T-helper 2 cell treated with Interferon-gamma antibody and Interleukin-4, amounts not matched to agents 5 μg/mL and 100 μg/mL, for 36 hours (primary cell): ENCODE measurements at regions not wholly inside any gene's neighbourhood (a gene's known extent, or its start where the extent isn't known, plus 50 kb on each side); places are given as distances from the start of the nearest gene placed in this dataset.

Experiments used
- DNase-seq: peaks from one replicate; pipeline ENCODE4 v3.0.0; 2021; ENCODE audit warnings: low spot score
- H3K27ac Mint-ChIP-seq: one replicate; pipeline ENCODE4 v1.8.0; 2021; ENCODE audit warnings: mild to moderate bottlenecking, mixed read lengths
- H3K27me3 Mint-ChIP-seq: one replicate; pipeline ENCODE4 v1.8.0; 2021; ENCODE audit warnings: low read depth, mixed read lengths
- H3K36me3 Mint-ChIP-seq: one replicate; pipeline ENCODE4 v1.8.0; 2021; ENCODE audit warnings: low read depth, mixed read lengths
- H3K4me1 Mint-ChIP-seq: one replicate; pipeline ENCODE4 v1.8.0; 2021; ENCODE audit warnings: low read depth, mixed read lengths
- H3K4me3 Mint-ChIP-seq: one replicate; pipeline ENCODE4 v1.8.0; 2022; ENCODE audit warnings: mild to moderate bottlenecking, moderate library complexity, mixed read lengths
- H3K9me3 Mint-ChIP-seq: one replicate; pipeline ENCODE4 v1.8.0; 2021; ENCODE audit warnings: mixed read lengths

GRCh38 chr6:15995493-15995892 is 133.4 kb upstream of the MYLIP start:
- H3K4me3 Mint-ChIP-seq: no peak overlapping the region
- peaks cover 9% of the 10 kb centered on the region for H3K4me1 Mint-ChIP-seq
- no peaks in the 10 kb centered on the region for H3K36me3 Mint-ChIP-seq
- no peaks in the 10 kb centered on the region for H3K9me3 Mint-ChIP-seq
- no peak for DNase-seq
- H3K27ac Mint-ChIP-seq: no peak overlapping the region
- no peaks in the 10 kb centered on the region for H3K27me3 Mint-ChIP-seq

DNA sequence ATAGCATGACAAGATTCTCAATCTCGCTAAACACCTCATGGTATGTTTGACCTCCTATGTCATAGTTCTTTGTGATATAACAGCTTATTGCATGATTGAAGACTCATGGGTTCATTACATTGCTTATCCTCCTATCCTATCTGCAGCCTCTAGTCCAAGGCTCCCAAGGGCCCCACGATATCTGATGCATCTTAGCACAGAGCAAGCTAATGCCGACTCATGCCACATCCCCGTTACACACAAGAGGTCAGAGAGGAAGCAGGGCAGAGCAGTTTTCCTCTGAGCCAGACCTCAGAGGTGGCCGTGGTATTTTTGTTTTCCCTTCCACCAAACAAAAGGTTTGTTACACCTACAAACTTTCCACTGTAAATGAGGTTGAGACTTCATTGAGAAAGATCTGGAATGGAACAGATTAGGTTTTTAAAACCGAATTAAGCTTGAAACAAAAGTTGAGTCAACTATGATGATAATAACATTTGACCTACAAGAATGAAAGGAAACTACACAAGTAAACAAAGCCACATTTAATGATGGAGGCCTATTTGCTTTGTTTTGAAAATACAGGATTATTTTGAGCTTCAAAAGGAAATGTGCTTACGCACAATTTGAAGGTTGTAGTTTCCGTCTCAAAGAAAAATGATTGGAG is 133.9 kb upstream of the MYLIP start:
- Mint-ChIP-seq H3K36me3 (no peaks in the 10 kb centered on the region), H3K4me3 (peak overlapping the region; percentile 10), H3K4me1 (peaks cover 10% of the 10 kb centered on the region), H3K27ac (no peak overlapping the region), H3K9me3 (no peaks in the 10 kb centered on the region), H3K27me3 (no peaks in the 10 kb centered on the region)
- peak; percentile 54 for DNase-seq

DNA sequence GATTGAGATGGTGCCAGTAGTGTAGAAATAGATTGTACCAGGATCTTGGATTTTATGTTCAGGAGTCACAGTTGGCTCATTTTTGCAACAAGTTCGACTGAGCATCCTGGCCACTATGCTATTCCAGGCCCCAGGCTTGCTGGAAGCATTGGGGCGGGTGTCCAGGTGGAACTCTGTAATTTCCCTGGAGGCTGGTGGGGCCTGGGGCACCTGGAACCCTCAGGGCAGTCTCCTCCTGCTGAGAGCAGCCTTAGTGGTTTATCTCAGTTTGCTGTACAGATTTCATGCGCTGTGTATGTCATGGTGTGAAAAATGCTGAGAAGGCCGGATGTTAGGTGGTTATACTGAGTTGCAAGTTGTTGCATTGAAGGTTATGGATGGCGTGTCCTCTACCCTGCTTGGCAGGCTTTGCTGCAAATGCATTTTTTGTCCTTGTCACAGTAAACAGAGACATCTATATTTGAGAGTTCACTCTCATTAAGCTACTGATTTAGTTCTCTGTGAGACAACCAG is 135.1 kb upstream of the MYLIP start:
- peaks cover 16% of the 10 kb centered on the region for H3K4me1 Mint-ChIP-seq
- no peaks in the 10 kb centered on the region for H3K9me3 Mint-ChIP-seq
- DNase-seq: no peak
- no peaks in the 10 kb centered on the region for H3K27me3 Mint-ChIP-seq
- H3K27ac Mint-ChIP-seq: no peak overlapping the region
- H3K36me3 Mint-ChIP-seq: peaks cover 1% of the 10 kb centered on the region
- H3K4me3 Mint-ChIP-seq: no peak overlapping the region

DNA sequence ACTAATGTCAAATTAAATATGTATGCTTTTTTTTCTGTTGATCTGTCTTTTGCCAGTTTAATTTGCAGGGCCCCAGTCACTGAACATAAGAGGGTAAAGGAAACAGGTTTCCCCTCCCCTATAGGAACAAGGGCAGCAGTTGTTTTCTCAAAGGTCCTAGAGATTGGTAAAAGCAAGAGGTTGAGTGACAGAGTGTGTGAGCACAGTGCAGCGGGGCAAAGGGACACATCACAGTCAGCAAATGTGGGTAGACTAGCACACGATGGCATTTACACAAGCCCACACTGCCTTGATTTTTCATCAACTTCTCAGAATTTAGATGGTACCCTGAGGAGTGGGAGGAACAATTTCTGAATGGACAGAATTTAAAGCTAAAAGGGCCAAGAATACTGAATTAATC is 138.7 kb upstream of the MYLIP start:
- no peak overlapping the region for H3K4me3 Mint-ChIP-seq
- DNase-seq: peak; percentile 46
- H3K27me3 Mint-ChIP-seq: no peaks in the 10 kb centered on the region
- H3K9me3 Mint-ChIP-seq: no peaks in the 10 kb centered on the region
- H3K36me3 Mint-ChIP-seq: peaks cover 1% of the 10 kb centered on the region
- H3K4me1 Mint-ChIP-seq: peaks cover 21% of the 10 kb centered on the region
- H3K27ac Mint-ChIP-seq: no peak overlapping the region

DNA sequence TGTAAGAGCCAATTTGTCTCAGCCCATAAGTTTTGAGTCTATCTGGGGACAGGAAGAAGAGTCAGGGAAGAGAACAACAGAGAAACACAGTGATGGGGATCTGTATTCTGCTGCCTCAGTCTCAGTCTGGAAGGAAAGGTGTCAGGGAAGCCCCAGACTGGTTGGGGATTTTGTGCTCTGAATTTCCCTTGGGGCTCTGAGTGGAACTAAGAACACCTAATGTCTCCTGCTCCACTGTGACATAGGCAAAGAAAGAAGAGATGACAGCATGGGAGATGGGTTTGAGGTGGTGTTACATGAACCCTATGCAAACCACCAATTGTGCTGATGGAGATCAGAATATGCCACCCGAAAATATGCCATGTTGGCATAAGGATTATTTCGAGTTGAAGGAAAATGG is 139.5 kb upstream of the MYLIP start:
- Mint-ChIP-seq H3K27ac (no peak overlapping the region), H3K4me1 (peaks cover 17% of the 10 kb centered on the region), H3K4me3 (no peak overlapping the region), H3K9me3 (no peaks in the 10 kb centered on the region), H3K36me3 (peaks cover 1% of the 10 kb centered on the region), H3K27me3 (no peaks in the 10 kb centered on the region)
- peak; percentile 28 for DNase-seq

DNA sequence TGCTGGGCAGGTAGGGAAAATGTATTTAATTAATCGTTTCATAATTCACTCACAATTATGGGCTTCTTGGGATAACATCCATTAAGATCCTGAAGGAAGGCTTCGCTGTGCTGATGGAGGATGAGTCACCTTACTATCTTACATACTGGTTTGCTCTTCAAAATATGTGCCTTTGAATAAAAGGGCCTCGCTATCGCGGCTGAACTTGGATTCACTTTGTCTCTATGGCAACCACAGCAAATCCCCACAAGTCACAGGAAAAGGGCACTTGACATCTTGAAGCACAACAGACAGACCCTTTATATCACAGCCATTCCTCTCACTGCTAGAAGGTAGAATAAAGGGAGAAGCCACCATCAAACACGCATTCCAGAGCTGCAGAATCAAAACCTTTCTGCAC is 141.3 kb upstream of the MYLIP start:
- Mint-ChIP-seq H3K9me3 (peaks cover 3% of the 10 kb centered on the region), H3K4me3 (no peak overlapping the region), H3K27ac (no peak overlapping the region)

DNA sequence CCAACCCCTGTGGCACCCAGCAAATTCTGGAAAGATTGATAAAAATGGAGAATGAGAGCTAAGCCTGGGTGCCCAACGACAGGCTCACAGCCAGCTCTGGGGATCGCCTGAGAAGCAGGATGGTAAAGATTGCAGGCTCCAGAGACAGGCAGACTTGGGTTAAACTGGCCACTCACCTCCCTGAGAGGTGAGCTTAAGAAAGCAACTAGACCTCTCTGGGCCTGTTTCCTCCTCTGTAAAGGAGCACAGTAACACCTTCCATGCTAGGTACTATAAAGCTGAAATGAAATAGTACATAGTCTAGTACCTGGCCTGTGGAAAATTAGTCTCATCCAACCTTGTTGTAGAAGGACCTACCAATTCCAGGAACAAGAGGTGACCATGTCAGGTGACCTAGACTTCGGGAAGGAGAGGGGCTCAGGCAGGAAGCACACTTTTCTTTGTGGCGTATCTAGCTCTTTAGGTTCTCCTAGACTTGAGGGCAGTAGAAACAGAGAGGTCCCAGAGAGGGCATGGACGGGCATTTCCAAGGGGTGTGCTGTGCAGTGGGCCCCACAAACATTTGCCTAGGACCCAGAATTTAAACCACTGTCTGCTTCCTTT is 142.8 kb upstream of the MYLIP start:
- H3K4me1 Mint-ChIP-seq: peaks cover 17% of the 10 kb centered on the region
- H3K4me3 Mint-ChIP-seq: no peak overlapping the region
- H3K27ac Mint-ChIP-seq: no peak overlapping the region
- no peak for DNase-seq
- H3K27me3 Mint-ChIP-seq: no peaks in the 10 kb centered on the region
- peaks cover 4% of the 10 kb centered on the region for H3K9me3 Mint-ChIP-seq
- peaks cover 1% of the 10 kb centered on the region for H3K36me3 Mint-ChIP-seq

More for the DNA sequence above, 141.3 kb upstream of the MYLIP start:
- H3K36me3 Mint-ChIP-seq: peaks cover 1% of the 10 kb centered on the region
- no peaks in the 10 kb centered on the region for H3K27me3 Mint-ChIP-seq
- no peak for DNase-seq
- peaks cover 17% of the 10 kb centered on the region for H3K4me1 Mint-ChIP-seq

DNA sequence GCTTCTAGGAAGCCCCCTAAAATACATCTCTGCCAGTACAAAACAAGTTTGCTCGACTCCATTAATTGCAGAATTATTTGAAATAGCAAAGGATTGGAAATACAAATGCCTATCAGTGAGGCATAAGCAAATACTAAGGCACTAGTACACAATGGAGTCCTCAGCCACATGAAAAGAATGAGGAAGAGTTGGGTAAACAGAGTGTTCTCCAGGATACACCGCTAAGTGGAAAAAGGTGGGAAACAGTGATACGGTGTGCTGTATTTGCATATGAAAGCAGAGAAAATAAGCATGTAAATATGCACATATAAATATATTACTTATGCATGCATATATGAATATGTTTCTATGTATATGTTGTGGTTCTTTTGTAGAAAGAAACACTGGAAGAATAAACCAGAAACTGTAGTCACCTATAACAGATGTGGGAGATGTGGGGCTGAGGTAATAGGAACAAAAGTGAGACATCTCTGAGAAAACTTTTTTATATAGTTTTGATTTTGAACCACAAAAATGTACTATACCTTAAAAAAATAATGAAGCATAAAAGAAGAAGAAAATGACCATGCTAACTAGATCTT is 143.4 kb upstream of the MYLIP start:
- Mint-ChIP-seq H3K36me3 (peaks cover 1% of the 10 kb centered on the region), H3K9me3 (peaks cover 4% of the 10 kb centered on the region), H3K27ac (no peak overlapping the region), H3K4me3 (no peak overlapping the region), H3K27me3 (no peaks in the 10 kb centered on the region), H3K4me1 (peaks cover 17% of the 10 kb centered on the region)
- DNase-seq: no peak

DNA sequence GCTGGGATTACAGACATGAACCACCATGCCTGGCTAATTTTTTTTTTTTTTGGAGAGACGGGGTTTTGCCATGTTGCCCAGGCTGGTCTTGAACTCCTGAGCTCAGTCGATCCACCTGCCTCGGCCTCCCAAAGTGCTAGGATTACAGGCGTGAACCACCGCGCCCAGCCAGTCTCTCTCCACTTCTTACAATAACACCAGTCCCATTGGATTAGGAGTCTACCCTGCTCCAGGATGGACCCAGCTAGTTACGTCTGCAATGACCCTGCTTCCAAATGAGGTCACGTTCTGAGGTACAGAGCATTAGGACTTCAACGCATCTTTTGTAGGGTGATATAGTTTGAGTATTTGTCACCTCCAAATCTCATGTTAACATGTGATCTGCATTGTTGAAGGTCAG is 146.9 kb upstream of the MYLIP start:
- H3K4me3 Mint-ChIP-seq: no peak overlapping the region
- H3K27ac Mint-ChIP-seq: no peak overlapping the region
- no peaks in the 10 kb centered on the region for H3K36me3 Mint-ChIP-seq
- DNase-seq: no peak
- peaks cover 11% of the 10 kb centered on the region for H3K4me1 Mint-ChIP-seq
- peaks cover 4% of the 10 kb centered on the region for H3K9me3 Mint-ChIP-seq
- H3K27me3 Mint-ChIP-seq: no peaks in the 10 kb centered on the region

GRCh38 chr6:15980801-15981200 is 148.1 kb upstream of the MYLIP start:
- Mint-ChIP-seq H3K27ac (no peak overlapping the region), H3K9me3 (peaks cover 4% of the 10 kb centered on the region), H3K4me3 (no peak overlapping the region), H3K36me3 (no peaks in the 10 kb centered on the region), H3K4me1 (peaks cover 5% of the 10 kb centered on the region), H3K27me3 (no peaks in the 10 kb centered on the region)
- no peak for DNase-seq

DNA sequence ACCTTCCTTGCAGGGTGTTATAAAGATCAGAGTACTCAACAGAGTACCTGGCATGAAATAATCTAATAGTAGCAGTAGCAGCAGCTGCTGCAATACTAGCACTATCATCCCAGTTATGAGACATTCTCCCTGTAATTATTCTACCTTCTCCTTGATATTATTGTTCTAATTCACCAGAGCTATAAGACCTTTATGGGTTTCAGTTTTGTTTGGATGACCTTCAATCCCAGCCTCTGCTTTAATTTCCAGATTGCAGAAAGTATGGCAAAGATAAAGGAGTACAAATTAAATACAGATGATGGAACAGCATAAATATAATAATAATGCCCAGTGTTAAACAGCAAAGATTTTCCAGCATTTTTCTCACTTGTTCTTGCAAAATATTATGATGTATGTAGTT is 150.5 kb upstream of the MYLIP start:
- Mint-ChIP-seq H3K27ac (no peak overlapping the region), H3K36me3 (no peaks in the 10 kb centered on the region), H3K4me3 (no peak overlapping the region), H3K9me3 (peaks cover 16% of the 10 kb centered on the region), H3K27me3 (no peaks in the 10 kb centered on the region), H3K4me1 (peaks cover 2% of the 10 kb centered on the region)
- no peak for DNase-seq

- DNase-seq: no peak
- Mint-ChIP-seq H3K4me3 (no peak overlapping the region), H3K27me3 (no peaks in the 10 kb centered on the region), H3K4me1 (peaks cover 2% of the 10 kb centered on the region), H3K36me3 (no peaks in the 10 kb centered on the region), H3K27ac (no peak overlapping the region), H3K9me3 (peaks cover 20% of the 10 kb centered on the region)
These were observed 151.8 kb upstream of the MYLIP start for GRCh38 chr6:15977050-15977449.

DNA sequence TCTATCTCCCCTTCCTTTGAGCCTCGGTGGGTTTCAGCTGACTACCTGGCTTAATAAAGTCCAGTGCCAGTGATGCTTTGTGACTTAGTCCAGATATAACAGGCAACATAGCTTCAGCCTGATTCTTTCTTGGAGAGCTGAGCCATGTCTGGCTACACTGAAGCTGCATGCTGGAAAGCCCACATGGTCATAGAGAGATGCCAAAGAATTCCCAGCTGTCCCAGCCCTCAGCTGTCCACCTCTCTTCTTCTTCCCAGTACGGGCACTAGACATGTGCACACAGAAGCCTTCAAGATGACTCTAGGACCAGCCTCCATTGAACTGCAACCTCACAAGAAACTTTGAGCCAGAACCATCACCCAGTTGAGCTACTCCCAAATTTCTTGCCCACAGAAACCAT is 154.1 kb upstream of the MYLIP start:
- Mint-ChIP-seq H3K4me3 (no peak overlapping the region), H3K4me1 (peaks cover 2% of the 10 kb centered on the region), H3K36me3 (no peaks in the 10 kb centered on the region), H3K27me3 (no peaks in the 10 kb centered on the region), H3K27ac (no peak overlapping the region), H3K9me3 (peaks cover 20% of the 10 kb centered on the region)
- DNase-seq: no peak

GRCh38 chr6:15970517-15970916 is 158.4 kb upstream of the MYLIP start:
- no peaks in the 10 kb centered on the region for H3K4me1 Mint-ChIP-seq
- no peaks in the 10 kb centered on the region for H3K27me3 Mint-ChIP-seq
- no peak overlapping the region for H3K27ac Mint-ChIP-seq
- peaks cover 20% of the 10 kb centered on the region for H3K9me3 Mint-ChIP-seq
- no peak overlapping the region for H3K4me3 Mint-ChIP-seq
- DNase-seq: no peak
- H3K36me3 Mint-ChIP-seq: no peaks in the 10 kb centered on the region
